ENCODE measurements at regions not wholly inside any gene's neighbourhood (a gene's known extent, or its start where the extent isn't known, plus 50 kb on each side); places are given as distances from the start of the nearest gene placed in this dataset.

- Mint-ChIP-seq H3K27ac (no peak overlapping the region), H3K9me3 (ENCODE audit: insufficient read depth) (no peaks in the 10 kb centered on the region), H3K4me3 (no peak overlapping the region), H3K36me3 (ENCODE audit: low read depth) (no peaks in the 10 kb centered on the region), H3K27me3 (ENCODE audit: low read depth) (peaks cover 55% of the 10 kb centered on the region), H3K4me1 (ENCODE audit: low read depth) (no peaks in the 10 kb centered on the region)
- ChIA-PET POLR2A (no interaction called here), CTCF (no interaction called here)
- no peak for ATAC-seq
- DNase-seq = no peak
Observed at GRCh38 chr14:101457936-101458740, 103.2 kb upstream of the DIO3 start.

DNA sequence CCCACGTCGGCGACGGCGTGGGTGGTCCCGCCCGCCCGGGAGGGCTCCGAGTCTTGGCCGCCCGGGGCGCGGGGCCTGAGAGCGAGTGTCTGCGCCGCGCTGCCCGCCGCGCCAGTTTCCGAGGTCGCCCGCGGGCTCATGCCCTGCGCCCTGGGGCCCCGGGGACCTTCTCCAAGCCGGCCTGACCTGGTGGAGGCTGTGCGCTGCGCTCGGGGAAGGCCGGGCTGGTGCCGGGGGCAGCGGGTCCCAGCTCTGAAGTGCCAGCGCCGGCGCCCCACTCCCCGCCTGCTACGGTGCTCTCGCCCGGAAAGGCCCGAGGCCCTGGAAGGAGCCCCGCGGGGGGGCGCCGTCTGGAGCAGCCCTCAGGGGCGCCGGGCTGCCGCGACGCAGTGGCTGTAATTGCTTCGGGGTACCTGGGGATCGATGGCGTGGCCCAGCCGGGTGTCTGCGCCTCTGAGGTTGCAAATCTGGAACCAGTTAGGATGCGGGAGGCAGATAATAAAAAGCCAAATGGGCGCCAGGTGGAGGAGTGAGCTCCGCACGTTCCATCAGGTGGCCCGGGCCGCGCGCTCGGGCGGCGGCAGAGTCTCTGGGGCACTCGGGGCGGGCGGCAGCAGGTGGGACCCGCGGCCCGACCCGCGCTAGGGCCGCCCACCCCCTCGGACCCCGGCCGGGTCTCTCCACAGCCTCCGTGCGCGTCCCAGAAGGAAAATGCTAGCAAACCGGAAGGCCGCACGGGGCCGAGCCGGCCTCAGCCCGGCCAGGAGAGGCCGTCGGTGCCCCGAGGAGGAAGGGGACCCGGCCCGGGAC, 102.3 kb upstream of the DIO3 start:
- Mint-ChIP-seq H3K36me3 (ENCODE audit: low read depth) (no peaks in the 10 kb centered on the region), H3K9me3 (ENCODE audit: insufficient read depth) (no peaks in the 10 kb centered on the region), H3K4me3 (no peak overlapping the region), H3K27ac (no peak overlapping the region), H3K4me1 (ENCODE audit: low read depth) (no peaks in the 10 kb centered on the region), H3K27me3 (ENCODE audit: low read depth) (peaks cover 48% of the 10 kb centered on the region)
- ATAC-seq (no peak), DNase-seq (no peak)
- ChIA-PET CTCF (no interaction called here), POLR2A (no interaction called here)

- Mint-ChIP-seq H3K4me1 (ENCODE audit: low read depth) (no peaks in the 10 kb centered on the region), H3K27me3 (ENCODE audit: low read depth) (peaks cover 42% of the 10 kb centered on the region), H3K4me3 (no peak overlapping the region), H3K27ac (no peak overlapping the region), H3K36me3 (ENCODE audit: low read depth) (no peaks in the 10 kb centered on the region), H3K9me3 (ENCODE audit: insufficient read depth) (no peaks in the 10 kb centered on the region)
- POLR2A ChIA-PET = no interaction called here
- DNase-seq (no peak), ATAC-seq (no peak)
- CTCF ChIA-PET = no interaction called here
Observed at GRCh38 chr14:101459551-101459900, 101.8 kb upstream of the DIO3 start.

GRCh38 chr14:101460521-101460920, 100.8 kb upstream of the DIO3 start:
- no peak overlapping the region for H3K27ac Mint-ChIP-seq
- ATAC-seq (no peak), DNase-seq (no peak)
- H3K4me1 Mint-ChIP-seq (ENCODE audit: low read depth) = no peaks in the 10 kb centered on the region
- H3K4me3 Mint-ChIP-seq = no peak overlapping the region
- no peaks in the 10 kb centered on the region for H3K9me3 Mint-ChIP-seq (ENCODE audit: insufficient read depth)
- H3K36me3 Mint-ChIP-seq (ENCODE audit: low read depth) = no peaks in the 10 kb centered on the region
- CTCF ChIA-PET = no interaction called here
- H3K27me3 Mint-ChIP-seq (ENCODE audit: low read depth) = peaks cover 34% of the 10 kb centered on the region
- POLR2A ChIA-PET = no interaction called here

- ATAC-seq (no peak), DNase-seq (no peak)
- ChIA-PET POLR2A (no interaction called here), CTCF (no interaction called here)
- no peaks in the 10 kb centered on the region for H3K9me3 Mint-ChIP-seq (ENCODE audit: insufficient read depth)
- no peaks in the 10 kb centered on the region for H3K4me1 Mint-ChIP-seq (ENCODE audit: low read depth)
- H3K4me3 Mint-ChIP-seq = no peak overlapping the region
- H3K27ac Mint-ChIP-seq = no peak overlapping the region
- no peaks in the 10 kb centered on the region for H3K36me3 Mint-ChIP-seq (ENCODE audit: low read depth)
- H3K27me3 Mint-ChIP-seq (ENCODE audit: low read depth) = peaks cover 30% of the 10 kb centered on the region
Observed at GRCh38 chr14:101460986-101461750, 100.1 kb upstream of the DIO3 start.

GRCh38 chr14:101461891-101462290, 99.4 kb upstream of the DIO3 start:
- no peaks in the 10 kb centered on the region for H3K9me3 Mint-ChIP-seq (ENCODE audit: insufficient read depth)
- ATAC-seq (no peak), DNase-seq (no peak)
- H3K27ac Mint-ChIP-seq = no peak overlapping the region
- H3K36me3 Mint-ChIP-seq (ENCODE audit: low read depth) = no peaks in the 10 kb centered on the region
- CTCF ChIA-PET = no interaction called here
- no peaks in the 10 kb centered on the region for H3K4me1 Mint-ChIP-seq (ENCODE audit: low read depth)
- POLR2A ChIA-PET = no interaction called here
- H3K27me3 Mint-ChIP-seq (ENCODE audit: low read depth) = peaks cover 24% of the 10 kb centered on the region
- H3K4me3 Mint-ChIP-seq = no peak overlapping the region

- no peaks in the 10 kb centered on the region for H3K9me3 Mint-ChIP-seq (ENCODE audit: insufficient read depth)
- ChIA-PET POLR2A (no interaction called here), CTCF (no interaction called here)
- peaks cover 21% of the 10 kb centered on the region for H3K27me3 Mint-ChIP-seq (ENCODE audit: low read depth)
- ATAC-seq (no peak), DNase-seq (no peak)
- no peaks in the 10 kb centered on the region for H3K36me3 Mint-ChIP-seq (ENCODE audit: low read depth)
- H3K27ac Mint-ChIP-seq = no peak overlapping the region
- no peak overlapping the region for H3K4me3 Mint-ChIP-seq
- no peaks in the 10 kb centered on the region for H3K4me1 Mint-ChIP-seq (ENCODE audit: low read depth)
Observed at GRCh38 chr14:101462726-101463565, 98.3 kb upstream of the DIO3 start.

- Mint-ChIP-seq H3K9me3 (ENCODE audit: insufficient read depth) (no peaks in the 10 kb centered on the region), H3K27ac (no peak overlapping the region), H3K36me3 (ENCODE audit: low read depth) (no peaks in the 10 kb centered on the region), H3K4me1 (ENCODE audit: low read depth) (no peaks in the 10 kb centered on the region), H3K4me3 (no peak overlapping the region), H3K27me3 (ENCODE audit: low read depth) (peaks cover 21% of the 10 kb centered on the region)
- no peak for ATAC-seq
- DNase-seq = no peak
- POLR2A ChIA-PET = no interaction called here
- CTCF ChIA-PET = no interaction called here
Observed at GRCh38 chr14:101463566-101464171, 97.6 kb upstream of the DIO3 start.

GRCh38 chr14:101464310-101464983, 96.8 kb upstream of the DIO3 start:
- H3K27me3 Mint-ChIP-seq (ENCODE audit: low read depth) = peaks cover 19% of the 10 kb centered on the region
- DNase-seq (no peak), ATAC-seq (no peak)
- H3K9me3 Mint-ChIP-seq (ENCODE audit: insufficient read depth) = no peaks in the 10 kb centered on the region
- no peaks in the 10 kb centered on the region for H3K36me3 Mint-ChIP-seq (ENCODE audit: low read depth)
- no peak overlapping the region for H3K4me3 Mint-ChIP-seq
- no peaks in the 10 kb centered on the region for H3K4me1 Mint-ChIP-seq (ENCODE audit: low read depth)
- POLR2A ChIA-PET = no interaction called here
- H3K27ac Mint-ChIP-seq = no peak overlapping the region
- CTCF ChIA-PET = no interaction called here

DNA sequence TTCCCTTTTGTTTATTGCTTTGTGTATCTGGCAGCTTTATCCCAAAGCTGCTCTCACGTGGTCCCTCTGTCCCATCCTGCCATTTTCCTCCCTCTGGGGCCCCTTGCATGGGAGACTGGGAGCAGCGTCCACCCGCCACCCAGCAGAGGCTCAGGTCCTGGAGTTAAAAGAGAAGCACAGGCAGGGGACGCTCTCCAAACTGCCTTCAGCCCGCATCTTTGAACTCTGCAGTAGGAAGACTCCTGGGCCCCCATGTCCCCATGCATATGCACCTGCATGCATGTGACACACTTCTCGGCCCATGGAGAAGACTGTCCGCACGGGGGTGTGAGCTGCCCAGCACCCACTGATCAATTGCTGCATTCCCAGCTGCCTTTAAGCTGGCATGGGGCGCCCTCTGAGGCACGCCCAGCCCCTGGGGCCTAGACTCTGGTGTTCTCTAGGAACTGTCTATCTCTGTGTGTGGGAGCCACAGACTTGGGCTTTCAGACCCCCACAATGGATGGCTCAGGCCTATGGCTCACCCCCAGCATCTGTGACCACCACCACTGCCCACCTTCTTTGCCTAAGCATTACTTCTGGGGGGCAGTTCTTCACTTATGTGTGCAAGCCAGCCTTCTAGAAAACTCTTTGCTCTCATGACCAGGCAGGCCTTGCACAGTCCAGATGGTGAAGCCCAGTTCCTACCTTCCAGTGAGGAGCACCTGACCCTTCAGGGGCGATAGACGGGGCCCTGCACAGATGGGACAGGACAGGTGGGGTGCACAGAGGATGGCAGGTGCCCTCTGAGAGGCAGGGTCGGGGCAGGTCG, 96.1 kb upstream of the DIO3 start:
- no peak overlapping the region for H3K4me3 Mint-ChIP-seq
- H3K27ac Mint-ChIP-seq = no peak overlapping the region
- H3K27me3 Mint-ChIP-seq (ENCODE audit: low read depth) = peaks cover 17% of the 10 kb centered on the region
- H3K36me3 Mint-ChIP-seq (ENCODE audit: low read depth) = no peaks in the 10 kb centered on the region
- H3K9me3 Mint-ChIP-seq (ENCODE audit: insufficient read depth) = no peaks in the 10 kb centered on the region
- H3K4me1 Mint-ChIP-seq (ENCODE audit: low read depth) = no peaks in the 10 kb centered on the region
- no peak for ATAC-seq
- POLR2A ChIA-PET = no interaction called here
- CTCF ChIA-PET = no interaction called here
- no peak for DNase-seq

Measured in activated CD8-positive, alpha-beta T cell treated with anti-CD3 and anti-CD28 coated beads, Interleukin-2, amount 10 ng/mL, durations not matched to agents 7 days and 5 days (primary cell).